HEK293T (cell line): ENCODE measurements at regions not wholly inside any gene's neighbourhood (a gene's known extent, or its start where the extent isn't known, plus 50 kb on each side); places are given as distances from the start of the nearest gene placed in this dataset.
"Not testable (repeated sequence)": the region's sequence is repeated elsewhere in the genome, so short reads cannot be mapped to it uniquely, and the experiment has no call there.

Experiments
- CTCF ChIA-PET: fragments of 350-600 bp; formaldehyde crosslinking; extraction: SDS; loops from one replicate; lab custom pipeline; 2021; ENCODE audit warnings: antibody characterized with exemption, inconsistent platforms; lab: Yijun Ruan, JAX
- POLR2A ChIA-PET: fragments of 350-600 bp; formaldehyde crosslinking; extraction: SDS; loops from one replicate; lab custom pipeline; 2020; ENCODE audit warnings: antibody characterized with exemption, inconsistent platforms; lab: Yijun Ruan, JAX
- DNase-seq: peaks from one replicate; pipeline ENCODE4 v3.0.0; 2012; ENCODE audit warnings: mixed read lengths; ENCODE audit errors: extremely low spot score
- ARNT ChIP-seq: fragments of 450-650 bp; IDR thresholded peaks from 2 replicates; pipeline ENCODE4 v1.6.1; 2017; ENCODE audit warnings: mild to moderate bottlenecking
- BHLHE40 ChIP-seq: fragments of 450-650 bp; IDR thresholded peaks from 2 replicates; pipeline ENCODE4 v1.6.1; 2016; ENCODE audit warnings: mild to moderate bottlenecking, moderate library complexity, borderline replicate concordance
- CTBP1 ChIP-seq: fragments of 450-650 bp; IDR thresholded peaks from 2 replicates; pipeline ENCODE4 v1.6.1; 2016; ENCODE audit warnings: borderline replicate concordance
- ELF4 ChIP-seq: fragments of 450-650 bp; IDR thresholded peaks from 2 replicates; pipeline ENCODE4 v1.6.1; 2017; ENCODE audit warnings: antibody characterized with exemption
- FOXA1 ChIP-seq: fragments of 450-650 bp; IDR thresholded peaks from 2 replicates; pipeline ENCODE4 v1.6.1; 2016; ENCODE audit warnings: mild to moderate bottlenecking
- FOXK2 ChIP-seq: fragments of 450-650 bp; IDR thresholded peaks from 2 replicates; pipeline ENCODE4 v1.6.1; 2016; ENCODE audit warnings: mild to moderate bottlenecking
- FOXM1 ChIP-seq: fragments of 450-650 bp; IDR thresholded peaks from 2 replicates; pipeline ENCODE4 v1.6.1; 2017; ENCODE audit warnings: mild to moderate bottlenecking, borderline replicate concordance
- HDGF ChIP-seq: fragments of 450-650 bp; IDR thresholded peaks from 2 replicates; pipeline ENCODE4 v1.6.1; 2017; ENCODE audit warnings: antibody characterized with exemption, borderline replicate concordance
- L3MBTL2 ChIP-seq: fragments of 450-650 bp; conservative IDR thresholded peaks from 2 replicates; pipeline ENCODE4 v1.6.1; 2016; ENCODE audit warnings: mild to moderate bottlenecking
- LEF1 ChIP-seq: fragments of 450-650 bp; IDR thresholded peaks from 2 replicates; pipeline ENCODE4 v1.6.1; 2017; ENCODE audit warnings: mild to moderate bottlenecking, borderline replicate concordance
- NFRKB ChIP-seq: fragments of 450-650 bp; IDR thresholded peaks from 2 replicates; pipeline ENCODE4 v1.6.1; 2016; ENCODE audit warnings: mild to moderate bottlenecking, moderate library complexity
- SP1 ChIP-seq: fragments of 450-650 bp; IDR thresholded peaks from 2 replicates; pipeline ENCODE4 v1.6.1; 2017
- SUZ12 ChIP-seq: fragments of 450-650 bp; IDR thresholded peaks from 2 replicates; pipeline ENCODE4 v1.6.1; 2016; ENCODE audit warnings: mild to moderate bottlenecking
- TARDBP ChIP-seq: fragments of 450-650 bp; IDR thresholded peaks from 2 replicates; pipeline ENCODE4 v1.6.1; 2016
- ZNF384 ChIP-seq: fragments of 450-650 bp; IDR thresholded peaks from 2 replicates; pipeline ENCODE4 v1.6.1; 2016
- TF ChIP-seq, protein P1 (sequence below): fragments of 450-650 bp; IDR thresholded peaks from 2 replicates; pipeline ENCODE4 v1.6.1; 2016

DNA sequence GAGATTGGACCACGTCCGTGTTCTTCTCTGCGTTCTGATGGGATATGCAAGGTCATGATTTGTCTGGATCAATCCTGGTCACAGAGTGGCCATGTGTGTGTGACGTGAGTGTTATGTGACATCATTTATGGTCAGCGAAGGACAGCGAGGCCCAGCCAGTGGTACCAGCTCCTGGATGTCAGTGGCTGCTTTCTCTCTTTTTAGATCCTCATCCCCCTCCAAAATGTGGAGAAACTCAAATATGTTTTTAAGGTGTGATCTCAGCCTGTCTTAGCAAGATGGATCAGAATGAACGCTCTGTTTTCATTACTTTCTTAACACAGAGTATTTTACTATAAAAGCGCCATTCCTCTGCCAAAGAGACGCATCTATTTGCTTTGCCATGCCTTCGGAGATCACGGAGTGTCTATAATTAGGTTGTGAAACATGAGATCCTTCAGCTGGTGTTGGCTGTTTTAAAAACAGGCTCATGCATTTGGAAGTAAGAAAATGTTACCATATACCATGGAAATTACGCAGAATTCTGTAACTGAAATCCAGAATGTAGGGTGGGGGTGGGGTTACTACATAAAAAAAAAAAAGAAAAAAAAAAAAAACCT, 245.5 kb upstream of the TCERG1L start:
- CTCF ChIA-PET, result no interaction called here
- TF ChIP-seq FOXA1, result no peak
- no peak for TF ChIP-seq SP1
- no peak for TF ChIP-seq FOXK2
- no peak for TF ChIP-seq NFRKB
- no peak for TF ChIP-seq LEF1
- no peak for TF ChIP-seq TARDBP
- TF ChIP-seq ZNF384, result no peak
- no peak for TF ChIP-seq FOXM1
- no peak for TF ChIP-seq ARNT
- no peak for TF ChIP-seq ELF4
- TF ChIP-seq L3MBTL2, result no peak
- no peak for TF ChIP-seq BHLHE40
- TF ChIP-seq SUZ12, result no peak
- no peak for TF ChIP-seq HDGF
- TF ChIP-seq, protein P1, sequence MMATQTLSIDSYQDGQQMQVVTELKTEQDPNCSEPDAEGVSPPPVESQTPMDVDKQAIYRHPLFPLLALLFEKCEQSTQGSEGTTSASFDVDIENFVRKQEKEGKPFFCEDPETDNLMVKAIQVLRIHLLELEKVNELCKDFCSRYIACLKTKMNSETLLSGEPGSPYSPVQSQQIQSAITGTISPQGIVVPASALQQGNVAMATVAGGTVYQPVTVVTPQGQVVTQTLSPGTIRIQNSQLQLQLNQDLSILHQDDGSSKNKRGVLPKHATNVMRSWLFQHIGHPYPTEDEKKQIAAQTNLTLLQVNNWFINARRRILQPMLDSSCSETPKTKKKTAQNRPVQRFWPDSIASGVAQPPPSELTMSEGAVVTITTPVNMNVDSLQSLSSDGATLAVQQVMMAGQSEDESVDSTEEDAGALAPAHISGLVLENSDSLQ, result no peak

DNA sequence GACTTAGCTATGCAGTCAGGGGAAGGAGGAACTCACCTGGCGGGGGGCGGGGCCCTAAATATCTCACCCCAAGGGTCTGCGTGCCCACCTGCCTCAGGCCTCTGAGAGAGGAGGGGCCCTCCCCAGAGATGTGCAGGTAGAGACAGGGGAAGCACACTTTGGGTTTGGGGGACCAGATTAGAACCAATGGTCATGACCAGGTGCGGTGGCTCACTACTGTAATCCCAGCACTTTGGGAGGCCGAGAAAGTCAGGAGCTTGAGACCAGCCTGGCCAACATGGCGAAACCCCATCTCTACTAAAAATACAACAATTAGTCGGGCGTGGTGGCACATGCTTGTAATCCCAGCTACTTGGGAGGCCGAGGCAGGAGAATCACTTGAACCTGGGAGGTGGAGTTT, 246.4 kb upstream of the TCERG1L start:
- DNase-seq, POLR2A ChIA-PET: not testable (repeated sequence)
- CTCF ChIA-PET, result interaction anchor here (0.6 kb wide), 1 partner anchor 256 kb away, joined by 3 read pairs; no protein-coding TSS in a partner anchor

More for the DNA sequence above, 245.5 kb upstream of the TCERG1L start:
- DNase-seq, result no peak
- POLR2A ChIA-PET, result no interaction called here

DNA sequence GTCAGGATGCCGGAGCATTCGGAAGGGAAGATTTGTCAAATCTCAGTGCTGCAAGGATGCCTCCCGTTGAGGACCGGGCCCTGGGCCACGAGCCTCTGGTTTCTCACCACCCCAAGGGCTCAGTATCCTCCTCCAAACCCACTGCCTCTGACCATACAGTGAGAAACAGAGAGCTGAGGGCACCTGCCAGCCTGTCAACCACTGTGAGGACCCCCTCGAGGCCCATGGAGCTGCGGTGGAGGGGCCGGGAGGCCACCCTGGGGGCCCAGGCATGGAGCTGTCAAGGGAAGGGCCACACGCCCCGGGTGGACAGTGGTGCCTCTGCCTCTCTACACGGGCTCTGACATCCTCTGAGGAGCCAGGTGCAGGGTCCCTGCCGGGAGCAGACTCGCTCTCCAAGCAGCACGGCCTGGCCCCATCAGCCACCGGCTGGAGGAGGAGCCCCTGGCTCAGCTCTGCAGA, 248.0 kb upstream of the TCERG1L start:
- no peak for DNase-seq
- CTCF ChIA-PET, result no interaction called here
- TF ChIP-seq FOXM1, result no peak
- no peak for TF ChIP-seq ELF4
- TF ChIP-seq SP1, result no peak
- TF ChIP-seq, protein P1, result no peak
- TF ChIP-seq TARDBP, result no peak
- TF ChIP-seq CTBP1, result no peak
- TF ChIP-seq ARNT, result no peak
- no peak for TF ChIP-seq BHLHE40
- no peak for TF ChIP-seq HDGF
- TF ChIP-seq SUZ12, result no peak
- TF ChIP-seq NFRKB, result no peak
- no peak for TF ChIP-seq ZNF384
- TF ChIP-seq FOXK2, result no peak
- no peak for TF ChIP-seq LEF1
- no peak for TF ChIP-seq FOXA1
- TF ChIP-seq L3MBTL2, result no peak
- POLR2A ChIA-PET, result interaction anchor here (0.6 kb wide), 1 partner anchor 33 kb away, joined by 3 read pairs; no protein-coding TSS in a partner anchor

DNA sequence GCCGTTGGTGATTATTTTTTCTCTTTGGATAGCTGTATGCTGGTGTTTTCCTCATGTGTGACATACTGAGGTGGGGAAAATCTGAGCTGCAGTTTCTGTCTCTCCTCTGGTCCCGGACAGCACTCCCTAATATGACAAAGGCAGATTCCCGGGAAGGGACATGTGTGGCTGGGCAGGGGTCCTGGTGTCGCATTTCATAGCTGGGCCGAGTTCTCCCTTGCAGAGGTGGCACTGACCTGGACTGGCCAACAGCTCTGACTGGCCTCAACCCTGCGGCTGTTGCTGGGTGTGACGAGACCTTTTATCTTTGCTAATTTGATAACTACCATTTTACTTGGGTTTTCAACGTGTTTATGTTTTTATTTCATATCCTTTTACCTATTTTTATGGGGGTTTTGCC, 248.6 kb upstream of the TCERG1L start:
- ChIA-PET CTCF (no interaction called here), POLR2A (no interaction called here)
- DNase-seq, result no peak
- TF ChIP-seq NFRKB, result no peak
- no peak for TF ChIP-seq CTBP1
- TF ChIP-seq FOXA1, result no peak
- TF ChIP-seq FOXM1, result no peak
- TF ChIP-seq, protein P1, result no peak
- no peak for TF ChIP-seq SP1
- no peak for TF ChIP-seq HDGF

DNA sequence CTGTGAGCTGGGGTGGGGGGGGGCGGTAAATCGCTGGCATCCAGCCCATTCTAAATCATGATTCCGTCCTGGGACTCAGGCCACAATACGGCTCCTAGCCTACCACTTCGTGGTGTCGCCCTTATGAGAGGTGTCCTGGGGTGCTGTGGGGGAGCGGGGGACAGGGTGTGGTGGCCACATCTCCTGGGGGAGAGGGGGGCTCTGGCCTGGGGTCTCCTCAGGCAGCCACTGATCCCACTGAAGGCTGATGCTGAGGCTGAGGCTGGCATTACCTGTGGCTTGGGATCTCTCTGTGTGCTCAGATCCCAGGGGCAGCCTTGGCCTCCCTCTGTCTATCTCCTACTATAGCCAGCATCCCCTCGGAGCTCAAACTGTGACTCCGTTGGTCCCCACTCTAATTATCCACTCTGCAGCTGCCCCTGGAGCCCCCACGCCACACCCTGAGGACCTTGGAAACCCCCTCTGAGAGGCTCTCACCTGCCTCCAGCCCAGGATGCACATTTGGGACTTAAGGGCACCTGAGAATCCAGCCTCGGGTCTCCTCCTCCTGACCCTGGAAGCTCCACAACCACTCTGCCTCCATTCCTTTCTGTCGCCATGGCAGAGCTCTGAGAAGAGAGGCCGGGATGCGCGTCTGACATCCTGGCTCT, 249.3 kb upstream of the TCERG1L start:
- no peak for DNase-seq
- POLR2A ChIA-PET, result no interaction called here
- CTCF ChIA-PET, result interaction anchor here (1.3 kb wide), 1 partner anchor 9 kb away, joined by 3 read pairs; no protein-coding TSS in a partner anchor
- TF ChIP-seq NFRKB (no peak), ARNT (no peak), L3MBTL2 (no peak), FOXA1 (no peak), LEF1 (no peak), HDGF (no peak), FOXM1 (no peak), SUZ12 (no peak), CTBP1 (no peak), BHLHE40 (no peak), ZNF384 (no peak), TARDBP (no peak), ELF4 (no peak), SP1 (no peak)
- TF ChIP-seq, protein P1, result no peak

DNA sequence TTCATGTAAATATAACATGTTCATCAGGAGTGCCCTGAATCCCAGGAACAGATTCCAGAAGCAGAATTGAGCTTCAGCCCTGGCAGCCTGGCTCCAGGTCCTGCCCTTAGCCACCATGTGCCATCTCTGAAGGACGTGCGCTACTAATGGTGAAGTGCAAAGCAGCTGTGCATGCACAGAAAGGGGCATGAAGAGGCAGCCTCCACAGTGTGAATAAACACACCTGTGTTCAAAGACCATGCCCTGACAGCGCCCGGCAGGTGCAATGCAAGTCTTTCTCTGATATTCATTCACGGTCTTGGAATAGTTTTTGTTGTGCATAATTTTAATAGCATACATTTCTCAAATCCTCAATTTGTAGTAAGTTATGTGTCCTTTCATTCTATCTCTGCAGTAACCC, 250.4 kb upstream of the TCERG1L start:
- TF ChIP-seq SUZ12 (no peak), CTBP1 (no peak), ELF4 (no peak), ZNF384 (no peak), FOXA1 (no peak), NFRKB (no peak), LEF1 (no peak), FOXK2 (no peak), TARDBP (no peak), BHLHE40 (no peak), HDGF (no peak), SP1 (no peak), FOXM1 (no peak), ARNT (no peak), L3MBTL2 (no peak)
- TF ChIP-seq, protein P1, result no peak
- DNase-seq, result no peak
- ChIA-PET CTCF (interaction anchor here (1.3 kb wide), 1 partner anchor 8 kb away, joined by 3 read pairs; no protein-coding TSS in a partner anchor), POLR2A (no interaction called here)
